Vagina (tissue), 2 donors: ENCODE measurements at regions not wholly inside any gene's neighbourhood (a gene's known extent, or its start where the extent isn't known, plus 50 kb on each side); places are given as distances from the start of the nearest gene placed in this dataset.

Experiments used
- CTCF ChIP-seq, 3 experiments: fragments of 450-650 bp in 2 of 3; fragments of 200-600 bp in 1 of 3; sonication (generic) in 1 of 3; IDR thresholded peaks; one replicate each; pipeline ENCODE4 v1.5.1; 2017 to 2019; ENCODE audit warnings: antibody characterized with exemption in 3 of 3, mild to moderate bottlenecking in 2 of 3, moderate library complexity in 2 of 3
- POLR2AphosphoS5 ChIP-seq, 2 donors: sonication (generic); formaldehyde crosslinking; IDR thresholded peaks; one replicate each; pipeline ENCODE4 v1.9.0; 2017; ENCODE audit warnings: antibody characterized with exemption in 2 of 2, mild to moderate bottlenecking in 2 of 2, low read depth in 1 of 2; ENCODE audit not compliant: insufficient read depth in 1 of 2

GRCh38 chr17:34067011-34067410 lies 188.1 kb upstream of the CCL2 start:
- TF ChIP-seq CTCF (IDR thresholded peaks at IDR 0.05), result no peak
- TF ChIP-seq POLR2AphosphoS5 (IDR thresholded peaks at IDR 0.05; ENCODE audit: insufficient read depth in 1 of 2, low read depth in 1 of 2), result no peak
